ENCODE measurements at regions not wholly inside any gene's neighbourhood (a gene's known extent, or its start where the extent isn't known, plus 50 kb on each side); places are given as distances from the start of the nearest gene placed in this dataset.

GRCh38 chr3:55305696-55306485, 181.2 kb downstream of the WNT5A start:
- Histone ChIP-seq H3K4me3 (ENCODE audit: low read length in 3 of 3) (no peak overlapping the region), H3K9ac (ENCODE audit: low read length in 3 of 3) (no peak overlapping the region), H3K36me3 (ENCODE audit: control insufficient read depth in 2 of 3, insufficient read depth in 3 of 3, low read length in 3 of 3) (no peaks in the 10 kb centered on the region), H3K4me1 (ENCODE audit: control insufficient read depth in 2 of 3, insufficient read depth in 2 of 3, low read depth in 1 of 3, low read length in 3 of 3) (no peaks in the 10 kb centered on the region), H3K9me3 (ENCODE audit: control insufficient read depth in 2 of 3, insufficient read depth in 1 of 3, low read length in 3 of 3) (no peaks in the 10 kb centered on the region), H3K27ac (ENCODE audit: low read depth in 2 of 2, low read length in 2 of 2) (no peak overlapping the region), H3K27me3 (ENCODE audit: control insufficient read depth, insufficient read depth, low read length) (no peaks in the 10 kb centered on the region)
- no peak for FAIRE-seq
- DNase-seq, result no peak
- no peak for TF ChIP-seq CTCF (IDR thresholded peaks at IDR 0.05; ENCODE audit: borderline replicate concordance, extremely low read depth, insufficient read depth)
- intact Hi-C loops (cut with DNase I), result no loop called here

- DNase-seq (no peak), FAIRE-seq (no peak)
- Histone ChIP-seq H3K9ac (ENCODE audit: low read length in 3 of 3) (no peak overlapping the region), H3K4me1 (ENCODE audit: control insufficient read depth in 2 of 3, insufficient read depth in 2 of 3, low read depth in 1 of 3, low read length in 3 of 3) (no peaks in the 10 kb centered on the region), H3K27ac (ENCODE audit: low read depth in 2 of 2, low read length in 2 of 2) (no peak overlapping the region), H3K27me3 (ENCODE audit: control insufficient read depth, insufficient read depth, low read length) (no peaks in the 10 kb centered on the region), H3K9me3 (ENCODE audit: control insufficient read depth in 2 of 3, insufficient read depth in 1 of 3, low read length in 3 of 3) (peaks cover 0 to 3% (median 0%) of the 10 kb centered on the region in 3 donors), H3K4me3 (ENCODE audit: low read length in 3 of 3) (no peak overlapping the region), H3K36me3 (ENCODE audit: control insufficient read depth in 2 of 3, insufficient read depth in 3 of 3, low read length in 3 of 3) (no peaks in the 10 kb centered on the region)
- intact Hi-C loops (cut with DNase I), result no loop called here
- TF ChIP-seq CTCF (IDR thresholded peaks at IDR 0.05; ENCODE audit: borderline replicate concordance, extremely low read depth, insufficient read depth), result no peak
These were observed 186.4 kb downstream of the WNT5A start for GRCh38 chr3:55300701-55301100.

- TF ChIP-seq CTCF (IDR thresholded peaks at IDR 0.05; ENCODE audit: borderline replicate concordance, extremely low read depth, insufficient read depth), result no peak
- Histone ChIP-seq H3K36me3 (ENCODE audit: control insufficient read depth in 2 of 3, insufficient read depth in 3 of 3, low read length in 3 of 3) (no peaks in the 10 kb centered on the region), H3K9me3 (ENCODE audit: control insufficient read depth in 2 of 3, insufficient read depth in 1 of 3, low read length in 3 of 3) (peaks cover 0 to 3% (median 0%) of the 10 kb centered on the region in 3 donors), H3K4me1 (ENCODE audit: control insufficient read depth in 2 of 3, insufficient read depth in 2 of 3, low read depth in 1 of 3, low read length in 3 of 3) (no peaks in the 10 kb centered on the region), H3K4me3 (ENCODE audit: low read length in 3 of 3) (no peak overlapping the region), H3K27ac (ENCODE audit: low read depth in 2 of 2, low read length in 2 of 2) (no peak overlapping the region), H3K9ac (ENCODE audit: low read length in 3 of 3) (no peak overlapping the region), H3K27me3 (ENCODE audit: control insufficient read depth, insufficient read depth, low read length) (no peaks in the 10 kb centered on the region)
- intact Hi-C loops (cut with DNase I), result no loop called here
- DNase-seq, result no peak
- FAIRE-seq, result no peak
These were observed 189.4 kb downstream of the WNT5A start for GRCh38 chr3:55297706-55298105.
